ENCODE measurements at regions not wholly inside any gene's neighbourhood (a gene's known extent, or its start where the extent isn't known, plus 50 kb on each side); places are given as distances from the start of the nearest gene placed in this dataset.
"Not testable (repeated sequence)": the region's sequence is repeated elsewhere in the genome, so short reads cannot be mapped to it uniquely, and the experiment has no call there.

- H3K4me3 ChIP-seq (ENCODE audit: low read length), result no peak overlapping the region
- no peak for DNase-seq
- H3K9me3 ChIP-seq (ENCODE audit: control insufficient read depth, low read length), result peaks cover 2% of the 10 kb centered on the region
- 78% methylated on average over 1 of the region's 1 CpG for WGBS
- intact Hi-C loops (cut with DNase I), result no loop called here
- ATAC-seq, result no peak
- H3K27ac ChIP-seq (ENCODE audit: low read length), result no peak overlapping the region
- no peaks in the 10 kb centered on the region for H3K27me3 ChIP-seq (ENCODE audit: control insufficient read depth, insufficient read depth)
- no peaks in the 10 kb centered on the region for H3K4me1 ChIP-seq (ENCODE audit: control insufficient read depth, insufficient read depth, low read length)
These were observed 421.8 kb upstream of the MAP2 start for GRCh38 chr2:209002054-209002453.

GRCh38 chr2:209005371-209005770 lies 418.5 kb upstream of the MAP2 start:
- H3K27ac ChIP-seq (ENCODE audit: low read length), result no peak overlapping the region
- peaks cover 2% of the 10 kb centered on the region for H3K9me3 ChIP-seq (ENCODE audit: control insufficient read depth, low read length)
- no peaks in the 10 kb centered on the region for H3K4me1 ChIP-seq (ENCODE audit: control insufficient read depth, insufficient read depth, low read length)
- H3K4me3 ChIP-seq (ENCODE audit: low read length), result no peak overlapping the region
- no peak for DNase-seq
- ATAC-seq, result no peak
- intact Hi-C loops (cut with DNase I), result no loop called here
- H3K27me3 ChIP-seq (ENCODE audit: control insufficient read depth, insufficient read depth), result no peaks in the 10 kb centered on the region
- 86% methylated on average over 1 of the region's 1 CpG for WGBS

GRCh38 chr2:209008636-209009287 lies 415.1 kb upstream of the MAP2 start:
- H3K9me3 ChIP-seq (ENCODE audit: control insufficient read depth, low read length), result peaks cover 2% of the 10 kb centered on the region
- H3K27me3 ChIP-seq (ENCODE audit: control insufficient read depth, insufficient read depth), result no peaks in the 10 kb centered on the region
- H3K27ac ChIP-seq (ENCODE audit: low read length), result no peak overlapping the region
- H3K4me3 ChIP-seq (ENCODE audit: low read length), result no peak overlapping the region
- ATAC-seq (no peak), DNase-seq (no peak)
- 87% methylated on average over 2 of the region's 2 CpGs for WGBS
- intact Hi-C loops (cut with DNase I), result no loop called here
- H3K4me1 ChIP-seq (ENCODE audit: control insufficient read depth, insufficient read depth, low read length), result no peaks in the 10 kb centered on the region

GRCh38 chr2:209018633-209019032 lies 405.2 kb upstream of the MAP2 start:
- ATAC-seq; DNase-seq; intact Hi-C loops (cut with DNase I); H3K4me1 ChIP-seq (ENCODE audit: control insufficient read depth, insufficient read depth, low read length); H3K4me3 ChIP-seq (ENCODE audit: low read length); H3K27ac ChIP-seq (ENCODE audit: low read length); H3K9me3 ChIP-seq (ENCODE audit: control insufficient read depth, low read length); H3K27me3 ChIP-seq (ENCODE audit: control insufficient read depth, insufficient read depth): not testable (repeated sequence)
- 78% methylated on average over 6 of the region's 6 CpGs for WGBS

- intact Hi-C loops (cut with DNase I), result no loop called here
- H3K9me3 ChIP-seq (ENCODE audit: control insufficient read depth, low read length), result no peaks in the 10 kb centered on the region
- H3K4me3 ChIP-seq (ENCODE audit: low read length), result no peak overlapping the region
- H3K27me3 ChIP-seq (ENCODE audit: control insufficient read depth, insufficient read depth), result no peaks in the 10 kb centered on the region
- no peak overlapping the region for H3K27ac ChIP-seq (ENCODE audit: low read length)
- H3K4me1 ChIP-seq (ENCODE audit: control insufficient read depth, insufficient read depth, low read length), result no peaks in the 10 kb centered on the region
- DNase-seq, result no peak
- ATAC-seq, result no peak
- 97% methylated on average over 1 of the region's 1 CpG for WGBS
These were observed 394.6 kb upstream of the MAP2 start for GRCh38 chr2:209029249-209029648.

GRCh38 chr2:209044307-209044706 lies 379.5 kb upstream of the MAP2 start:
- no peaks in the 10 kb centered on the region for H3K9me3 ChIP-seq (ENCODE audit: control insufficient read depth, low read length)
- no peak overlapping the region for H3K4me3 ChIP-seq (ENCODE audit: low read length)
- ATAC-seq, result no peak
- H3K27ac ChIP-seq (ENCODE audit: low read length), result no peak overlapping the region
- DNase-seq, result no peak
- 63% methylated on average over 2 of the region's 2 CpGs for WGBS
- no peaks in the 10 kb centered on the region for H3K27me3 ChIP-seq (ENCODE audit: control insufficient read depth, insufficient read depth)
- H3K4me1 ChIP-seq (ENCODE audit: control insufficient read depth, insufficient read depth, low read length), result no peaks in the 10 kb centered on the region
- intact Hi-C loops (cut with DNase I), result no loop called here

GRCh38 chr2:209046163-209046562 lies 377.7 kb upstream of the MAP2 start:
- 91% methylated on average over 2 of the region's 2 CpGs for WGBS
- ATAC-seq (no peak), DNase-seq (no peak)
- Histone ChIP-seq H3K4me1 (ENCODE audit: control insufficient read depth, insufficient read depth, low read length) (no peaks in the 10 kb centered on the region), H3K27ac (ENCODE audit: low read length) (no peak overlapping the region), H3K4me3 (ENCODE audit: low read length) (no peak overlapping the region), H3K9me3 (ENCODE audit: control insufficient read depth, low read length) (no peaks in the 10 kb centered on the region), H3K27me3 (ENCODE audit: control insufficient read depth, insufficient read depth) (no peaks in the 10 kb centered on the region)
- intact Hi-C loops (cut with DNase I), result no loop called here

GRCh38 chr2:209049608-209050007 lies 374.2 kb upstream of the MAP2 start:
- Histone ChIP-seq H3K4me1 (ENCODE audit: control insufficient read depth, insufficient read depth, low read length) (no peaks in the 10 kb centered on the region), H3K27me3 (ENCODE audit: control insufficient read depth, insufficient read depth) (no peaks in the 10 kb centered on the region), H3K27ac (ENCODE audit: low read length) (no peak overlapping the region), H3K4me3 (ENCODE audit: low read length) (no peak overlapping the region), H3K9me3 (ENCODE audit: control insufficient read depth, low read length) (no peaks in the 10 kb centered on the region)
- ATAC-seq (no peak), DNase-seq (no peak)
- 55% methylated on average over 3 of the region's 3 CpGs for WGBS
- intact Hi-C loops (cut with DNase I), result no loop called here

GRCh38 chr2:209062210-209062609 lies 361.6 kb upstream of the MAP2 start:
- 84% methylated on average over 3 of the region's 3 CpGs for WGBS
- Histone ChIP-seq H3K4me3 (ENCODE audit: low read length) (no peak overlapping the region), H3K9me3 (ENCODE audit: control insufficient read depth, low read length) (no peaks in the 10 kb centered on the region), H3K27ac (ENCODE audit: low read length) (no peak overlapping the region), H3K27me3 (ENCODE audit: control insufficient read depth, insufficient read depth) (no peaks in the 10 kb centered on the region), H3K4me1 (ENCODE audit: control insufficient read depth, insufficient read depth, low read length) (no peaks in the 10 kb centered on the region)
- DNase-seq (no peak), ATAC-seq (no peak)
- intact Hi-C loops (cut with DNase I), result no loop called here

GRCh38 chr2:209070262-209070661 lies 353.6 kb upstream of the MAP2 start:
- ATAC-seq (no peak), DNase-seq (no peak)
- no peak overlapping the region for H3K27ac ChIP-seq (ENCODE audit: low read length)
- H3K9me3 ChIP-seq (ENCODE audit: control insufficient read depth, low read length), result no peaks in the 10 kb centered on the region
- H3K27me3 ChIP-seq (ENCODE audit: control insufficient read depth, insufficient read depth), result no peaks in the 10 kb centered on the region
- 93% methylated on average over 1 of the region's 1 CpG for WGBS
- no peaks in the 10 kb centered on the region for H3K4me1 ChIP-seq (ENCODE audit: control insufficient read depth, insufficient read depth, low read length)
- intact Hi-C loops (cut with DNase I), result no loop called here
- H3K4me3 ChIP-seq (ENCODE audit: low read length), result no peak overlapping the region

GRCh38 chr2:209073151-209073550 lies 350.7 kb upstream of the MAP2 start:
- ATAC-seq, result no peak
- no peaks in the 10 kb centered on the region for H3K4me1 ChIP-seq (ENCODE audit: control insufficient read depth, insufficient read depth, low read length)

GRCh38 chr2:209074711-209075110 lies 349.1 kb upstream of the MAP2 start:
- Histone ChIP-seq H3K4me3 (ENCODE audit: low read length) (no peak overlapping the region), H3K27me3 (ENCODE audit: control insufficient read depth, insufficient read depth) (no peaks in the 10 kb centered on the region), H3K27ac (ENCODE audit: low read length) (no peak overlapping the region), H3K4me1 (ENCODE audit: control insufficient read depth, insufficient read depth, low read length) (no peaks in the 10 kb centered on the region), H3K9me3 (ENCODE audit: control insufficient read depth, low read length) (no peaks in the 10 kb centered on the region)
- WGBS, result 86% methylated on average over 3 of the region's 3 CpGs
- ATAC-seq, result no peak
- intact Hi-C loops (cut with DNase I), result no loop called here
- no peak for DNase-seq

More at GRCh38 chr2:209073151-209073550, 350.7 kb upstream of the MAP2 start:
- no peak for DNase-seq
- no peak overlapping the region for H3K4me3 ChIP-seq (ENCODE audit: low read length)
- intact Hi-C loops (cut with DNase I), result no loop called here
- H3K27me3 ChIP-seq (ENCODE audit: control insufficient read depth, insufficient read depth), result no peaks in the 10 kb centered on the region
- no peaks in the 10 kb centered on the region for H3K9me3 ChIP-seq (ENCODE audit: control insufficient read depth, low read length)
- no peak overlapping the region for H3K27ac ChIP-seq (ENCODE audit: low read length)

Data from right cardiac atrium (tissue), 5 donors.